Activated naive CD4-positive, alpha-beta T cell treated with anti-CD3 and anti-CD28 coated beads, Interleukin-2, amount 10 ng/mL, durations not matched to agents 7 days and 5 days (primary cell): ENCODE measurements at regions not wholly inside any gene's neighbourhood (a gene's known extent, or its start where the extent isn't known, plus 50 kb on each side); places are given as distances from the start of the nearest gene placed in this dataset.

Source experiments
- CTCF ChIA-PET: fragments of 350-600 bp; sonication (Branson Sonifier 250); formaldehyde crosslinking; loops from one replicate; lab custom pipeline; 2021; ENCODE audit warnings: antibody characterized with exemption; lab: Charles Lee
- DNase-seq: peaks from one replicate; pipeline ENCODE4 v3.0.0-alpha.2; 2020
- H3K27ac Mint-ChIP-seq: one replicate; pipeline ENCODE4 v1.8.0; 2021; ENCODE audit warnings: mild to moderate bottlenecking, moderate library complexity, mixed read lengths
- H3K27me3 Mint-ChIP-seq: one replicate; pipeline ENCODE4 v1.8.0; 2021; ENCODE audit warnings: mild to moderate bottlenecking, mixed read lengths
- H3K36me3 Mint-ChIP-seq: one replicate; pipeline ENCODE4 v1.8.0; 2021; ENCODE audit warnings: mixed read lengths
- H3K4me1 Mint-ChIP-seq: one replicate; pipeline ENCODE4 v1.8.0; 2021; ENCODE audit warnings: mixed read lengths
- H3K4me3 Mint-ChIP-seq: one replicate; pipeline ENCODE4 v1.8.0; 2021; ENCODE audit warnings: mild to moderate bottlenecking, moderate library complexity, mixed read lengths
- H3K9me3 Mint-ChIP-seq: one replicate; pipeline ENCODE4 v1.8.0; 2021; ENCODE audit warnings: mixed read lengths

DNA sequence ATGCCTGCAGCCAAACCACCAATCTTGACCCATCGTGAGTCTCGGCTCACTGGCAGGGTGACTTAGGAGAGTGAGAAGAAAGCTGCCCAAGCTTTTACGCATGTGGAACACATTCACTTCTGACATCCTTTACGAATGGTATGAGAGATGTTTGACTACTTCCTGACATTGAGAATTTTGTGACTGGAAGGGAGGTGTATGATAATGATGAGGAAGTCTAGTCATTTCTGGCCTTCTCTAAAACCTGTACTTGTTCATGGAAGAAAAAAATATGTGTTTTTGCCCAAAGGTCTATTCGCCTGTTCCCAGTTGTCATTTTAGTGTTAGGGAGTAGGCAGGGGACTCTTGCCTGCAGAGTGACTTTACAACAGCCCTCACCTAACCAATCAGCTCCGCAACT lies 227.2 kb upstream of the ATP2B1 start:
- no peak for DNase-seq
- H3K27ac Mint-ChIP-seq, result no peak overlapping the region
- peaks cover 20% of the 10 kb centered on the region for H3K4me1 Mint-ChIP-seq
- H3K4me3 Mint-ChIP-seq, result no peak overlapping the region
- no peaks in the 10 kb centered on the region for H3K9me3 Mint-ChIP-seq
- no peaks in the 10 kb centered on the region for H3K36me3 Mint-ChIP-seq
- CTCF ChIA-PET, result no interaction called here
- H3K27me3 Mint-ChIP-seq, result no peaks in the 10 kb centered on the region

DNA sequence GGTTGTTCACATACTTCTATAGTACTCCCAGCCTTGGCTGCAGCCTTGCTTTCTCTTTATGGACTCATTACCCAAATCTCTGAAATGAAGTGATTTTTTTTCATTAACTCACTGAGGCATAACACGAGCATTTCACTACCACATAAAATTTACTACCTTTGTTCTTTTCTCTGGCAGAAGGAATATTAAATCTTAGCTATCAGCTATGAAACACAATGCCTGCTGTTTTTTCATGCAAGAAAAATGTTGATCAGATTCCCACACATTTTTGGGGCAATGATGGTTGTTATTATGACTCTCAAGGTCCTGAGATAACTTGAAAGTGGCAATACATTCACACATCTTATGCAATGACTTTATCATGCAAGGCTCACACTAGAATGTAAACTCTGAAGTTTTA lies 225.3 kb upstream of the ATP2B1 start:
- H3K27ac Mint-ChIP-seq, result no peak overlapping the region

DNA sequence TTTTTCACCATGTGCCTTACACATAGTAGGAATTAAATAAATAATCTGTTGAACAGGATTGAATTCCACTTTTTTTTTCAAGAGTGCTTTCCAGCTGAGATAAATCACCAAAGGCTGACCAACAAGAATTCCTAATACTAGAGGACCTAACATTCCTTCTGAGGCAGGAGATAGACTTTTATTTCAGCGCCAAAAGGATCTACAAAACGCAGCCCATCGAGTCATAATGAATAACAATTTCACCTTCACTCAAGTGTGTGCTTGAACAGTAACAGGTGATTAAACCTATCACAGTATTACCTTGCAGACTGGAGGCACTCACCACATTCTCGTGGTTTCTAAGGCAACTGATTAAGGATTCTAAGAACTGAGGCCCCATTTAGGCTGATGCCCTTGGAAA lies 224.3 kb upstream of the ATP2B1 start:
- Mint-ChIP-seq H3K27me3 (no peaks in the 10 kb centered on the region), H3K4me3 (no peak overlapping the region), H3K4me1 (peaks cover 20% of the 10 kb centered on the region), H3K27ac (no peak overlapping the region), H3K9me3 (no peaks in the 10 kb centered on the region), H3K36me3 (no peaks in the 10 kb centered on the region)
- CTCF ChIA-PET, result interaction anchor here (1.0 kb wide), 1 partner anchor 64 kb away, joined by 3 read pairs; no protein-coding TSS in a partner anchor
- no peak for DNase-seq

More for the DNA sequence above, 225.3 kb upstream of the ATP2B1 start:
- CTCF ChIA-PET, result no interaction called here
- peaks cover 20% of the 10 kb centered on the region for H3K4me1 Mint-ChIP-seq
- no peaks in the 10 kb centered on the region for H3K9me3 Mint-ChIP-seq
- H3K36me3 Mint-ChIP-seq, result no peaks in the 10 kb centered on the region
- DNase-seq, result no peak
- H3K27me3 Mint-ChIP-seq, result no peaks in the 10 kb centered on the region
- no peak overlapping the region for H3K4me3 Mint-ChIP-seq

DNA sequence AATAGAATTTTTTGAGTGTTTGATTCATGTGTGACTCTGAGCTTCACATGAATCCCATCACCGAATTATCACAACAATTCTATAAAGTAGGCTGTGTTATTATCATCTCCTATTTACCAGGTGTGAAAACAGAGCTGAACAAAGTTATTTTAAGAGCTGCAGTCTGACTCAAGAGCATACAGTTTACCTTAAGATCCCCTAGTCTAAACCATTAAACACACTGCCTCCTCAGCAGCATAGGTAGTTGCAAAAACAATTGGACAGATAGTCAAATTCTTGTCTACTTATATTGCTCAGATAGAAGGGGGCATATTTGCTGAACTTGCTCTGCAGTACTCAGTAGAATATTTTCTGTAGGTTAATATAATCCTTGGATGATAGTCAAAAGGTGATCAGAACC lies 219.8 kb upstream of the ATP2B1 start:
- Mint-ChIP-seq H3K27ac (no peak overlapping the region), H3K27me3 (no peaks in the 10 kb centered on the region), H3K4me3 (no peak overlapping the region), H3K36me3 (no peaks in the 10 kb centered on the region), H3K4me1 (peaks cover 16% of the 10 kb centered on the region), H3K9me3 (no peaks in the 10 kb centered on the region)
- CTCF ChIA-PET, result no interaction called here
- DNase-seq, result no peak

DNA sequence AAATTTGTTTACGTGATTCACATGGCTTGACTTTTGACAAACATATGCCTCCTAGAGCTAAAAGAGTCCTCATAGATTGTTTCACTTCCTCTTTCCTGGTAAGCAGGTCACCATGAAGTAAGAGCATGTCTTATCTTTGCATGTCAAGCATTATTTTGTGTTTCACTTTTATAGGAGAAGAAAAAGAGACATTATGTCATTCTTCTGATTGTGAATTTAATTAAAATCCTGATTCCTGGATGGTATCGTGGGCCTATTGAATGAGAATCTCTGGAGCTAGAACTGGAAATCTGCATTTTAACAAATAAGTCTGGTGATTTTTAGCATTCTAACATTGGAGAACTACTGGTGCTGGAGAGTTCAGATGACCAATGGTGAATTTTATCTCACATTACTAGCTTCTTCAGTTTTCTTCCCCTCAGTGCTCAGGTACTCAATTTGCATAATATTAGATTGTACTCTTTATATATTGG lies 218.6 kb upstream of the ATP2B1 start:
- H3K36me3 Mint-ChIP-seq, result no peaks in the 10 kb centered on the region
- DNase-seq, result no peak
- no peak overlapping the region for H3K4me3 Mint-ChIP-seq
- no peaks in the 10 kb centered on the region for H3K27me3 Mint-ChIP-seq
- CTCF ChIA-PET, result interaction anchor here (0.6 kb wide), 1 partner anchor 22 kb away, joined by 4 read pairs; no protein-coding TSS in a partner anchor
- no peaks in the 10 kb centered on the region for H3K9me3 Mint-ChIP-seq
- no peak overlapping the region for H3K27ac Mint-ChIP-seq
- peaks cover 9% of the 10 kb centered on the region for H3K4me1 Mint-ChIP-seq

DNA sequence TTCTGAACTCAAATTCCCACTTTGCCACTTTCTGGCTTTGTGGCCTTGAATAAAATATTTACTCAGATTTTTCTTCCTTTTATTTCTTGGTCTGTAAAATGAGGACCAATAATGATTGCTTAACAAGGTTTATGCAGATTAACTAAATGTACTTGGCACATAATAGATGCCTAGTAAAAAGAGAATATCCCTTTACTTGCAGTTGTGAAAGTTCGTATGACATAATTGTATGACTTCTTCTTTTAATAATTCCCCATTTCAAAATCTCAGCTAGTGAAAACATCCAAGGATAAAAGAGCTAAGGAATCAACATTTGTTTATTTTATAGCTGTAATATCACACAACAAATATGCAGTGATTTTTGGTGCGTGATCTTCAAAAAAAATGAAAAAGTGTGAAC lies 215.6 kb upstream of the ATP2B1 start:
- Mint-ChIP-seq H3K27me3 (no peaks in the 10 kb centered on the region), H3K27ac (no peak overlapping the region), H3K4me3 (no peak overlapping the region), H3K9me3 (no peaks in the 10 kb centered on the region), H3K4me1 (peaks cover 6% of the 10 kb centered on the region), H3K36me3 (no peaks in the 10 kb centered on the region)
- DNase-seq, result no peak
- CTCF ChIA-PET, result no interaction called here

DNA sequence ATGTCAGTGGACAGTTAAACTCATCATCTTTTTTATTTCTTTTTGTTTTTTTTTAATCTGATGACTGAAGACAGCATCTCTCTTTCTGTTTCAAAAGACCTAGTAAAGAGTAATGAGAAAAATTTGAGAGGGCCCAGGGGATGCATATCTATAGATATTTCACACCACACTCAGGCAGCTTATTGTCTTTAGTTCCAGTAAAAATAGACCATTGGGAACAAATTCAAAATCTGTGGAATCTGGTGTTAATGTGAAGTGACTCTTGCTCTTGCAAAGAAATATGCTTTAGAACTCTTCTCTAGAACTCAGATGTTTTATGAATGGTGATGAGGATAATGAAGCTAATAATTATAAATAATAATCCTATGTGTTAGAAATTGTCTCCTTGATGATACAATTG lies 214.5 kb upstream of the ATP2B1 start:
- Mint-ChIP-seq H3K27ac (no peak overlapping the region), H3K36me3 (no peaks in the 10 kb centered on the region), H3K9me3 (no peaks in the 10 kb centered on the region), H3K4me3 (no peak overlapping the region), H3K27me3 (no peaks in the 10 kb centered on the region), H3K4me1 (peaks cover 6% of the 10 kb centered on the region)
- CTCF ChIA-PET, result interaction anchor here (0.8 to 1.0 kb wide), 2 partner anchors 30 to 31 kb away, joined by 3 read pairs; no protein-coding TSS in a partner anchor
- DNase-seq, result no peak

DNA sequence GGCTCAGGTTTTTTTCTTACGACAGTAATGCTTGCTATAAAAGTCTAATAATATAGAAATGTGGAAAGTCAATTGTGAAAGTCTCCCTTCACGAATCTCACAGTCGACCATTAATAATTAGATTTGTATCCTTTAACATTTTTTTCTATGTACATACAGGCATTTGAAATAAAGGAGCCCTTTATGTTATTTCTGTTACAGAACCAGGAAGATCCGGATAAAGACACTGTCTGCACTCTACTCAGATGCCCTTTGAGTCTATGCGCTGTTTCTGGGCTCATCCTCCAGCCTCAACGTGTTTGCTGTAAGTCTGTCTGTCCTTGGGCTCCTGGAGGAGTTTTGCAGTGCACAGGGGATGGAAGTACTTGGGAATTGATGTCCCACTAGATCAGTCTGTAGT lies 212.2 kb upstream of the ATP2B1 start:
- no peak for DNase-seq
- Mint-ChIP-seq H3K4me1 (no peaks in the 10 kb centered on the region), H3K27me3 (no peaks in the 10 kb centered on the region), H3K36me3 (no peaks in the 10 kb centered on the region), H3K9me3 (no peaks in the 10 kb centered on the region), H3K4me3 (no peak overlapping the region), H3K27ac (no peak overlapping the region)
- CTCF ChIA-PET, result no interaction called here

DNA sequence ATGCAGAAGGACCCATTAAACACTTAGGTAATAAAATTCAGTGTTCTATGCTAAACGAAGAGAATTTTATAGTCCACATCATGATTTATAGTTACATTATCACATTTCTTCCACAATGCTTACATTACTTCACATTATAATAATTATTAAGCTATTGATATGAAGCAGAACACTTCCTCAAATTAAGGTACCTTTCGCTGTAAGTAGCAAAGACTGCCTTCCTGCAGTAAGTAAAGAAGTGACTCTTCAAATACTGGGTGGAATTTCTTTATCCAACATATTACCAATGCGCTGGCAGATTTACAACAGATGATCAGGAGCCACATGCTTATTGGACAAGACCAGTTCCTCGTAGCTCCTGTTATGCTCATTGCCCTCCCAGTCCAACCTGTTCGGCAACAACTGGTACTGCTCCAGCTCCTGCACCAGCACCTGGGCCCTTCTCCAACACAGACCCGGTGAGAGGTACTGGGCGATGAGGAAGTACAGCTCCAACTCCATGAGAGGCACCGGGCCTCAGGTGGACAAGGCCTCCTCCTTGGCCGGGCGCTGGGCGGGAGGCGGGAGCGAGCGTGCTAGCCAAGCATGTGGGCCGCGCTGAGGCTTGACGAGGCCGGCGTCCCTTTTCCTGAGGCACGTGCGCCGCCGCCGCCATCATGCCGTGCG lies 210.7 kb upstream of the ATP2B1 start:
- Mint-ChIP-seq H3K4me1 (no peaks in the 10 kb centered on the region), H3K36me3 (no peaks in the 10 kb centered on the region), H3K9me3 (no peaks in the 10 kb centered on the region), H3K4me3 (no peak overlapping the region), H3K27me3 (no peaks in the 10 kb centered on the region), H3K27ac (no peak overlapping the region)
- no peak for DNase-seq
- CTCF ChIA-PET, result interaction anchor here (1.1 to 1.3 kb wide), 2 partner anchors 32 to 36 kb away, joined by 3 to 4 read pairs; no protein-coding TSS in a partner anchor

DNA sequence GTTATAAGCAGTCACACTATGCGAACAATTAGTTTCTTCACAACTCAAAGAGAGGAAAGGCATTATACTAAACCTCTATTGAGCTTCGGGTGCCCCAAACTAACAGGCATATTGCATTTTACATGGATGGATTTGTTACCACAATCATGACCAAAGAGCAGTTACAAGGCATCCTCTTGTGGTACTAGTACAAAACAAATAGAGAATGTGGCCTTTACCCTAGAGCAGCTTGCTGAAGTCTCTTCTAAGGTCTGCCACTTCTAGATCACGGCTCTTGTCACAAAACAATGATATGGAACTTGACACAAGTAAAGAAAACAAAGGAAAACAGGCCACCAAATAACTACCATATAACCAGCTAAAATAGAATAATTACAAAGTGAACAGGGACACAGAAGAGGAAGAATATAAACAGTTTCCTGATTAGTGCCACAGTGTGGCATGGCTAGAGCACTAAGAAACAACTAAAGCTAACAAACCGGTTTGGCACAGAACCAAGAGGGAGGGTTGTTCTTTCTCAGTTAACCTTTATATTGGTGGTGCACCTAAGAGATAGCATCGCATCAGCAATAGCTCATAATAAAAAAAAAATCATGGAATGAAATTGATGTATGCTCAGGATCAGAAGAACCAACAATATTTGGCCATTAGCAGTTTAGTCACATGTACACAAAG lies 209.7 kb upstream of the ATP2B1 start:
- no peaks in the 10 kb centered on the region for H3K36me3 Mint-ChIP-seq
- CTCF ChIA-PET, result interaction anchor here (1.3 kb wide), 1 partner anchor 33 kb away, joined by 4 read pairs; no protein-coding TSS in a partner anchor
- no peaks in the 10 kb centered on the region for H3K27me3 Mint-ChIP-seq
- DNase-seq, result no peak
- H3K27ac Mint-ChIP-seq, result no peak overlapping the region
- H3K4me1 Mint-ChIP-seq, result no peaks in the 10 kb centered on the region
- H3K4me3 Mint-ChIP-seq, result no peak overlapping the region
- H3K9me3 Mint-ChIP-seq, result no peaks in the 10 kb centered on the region

DNA sequence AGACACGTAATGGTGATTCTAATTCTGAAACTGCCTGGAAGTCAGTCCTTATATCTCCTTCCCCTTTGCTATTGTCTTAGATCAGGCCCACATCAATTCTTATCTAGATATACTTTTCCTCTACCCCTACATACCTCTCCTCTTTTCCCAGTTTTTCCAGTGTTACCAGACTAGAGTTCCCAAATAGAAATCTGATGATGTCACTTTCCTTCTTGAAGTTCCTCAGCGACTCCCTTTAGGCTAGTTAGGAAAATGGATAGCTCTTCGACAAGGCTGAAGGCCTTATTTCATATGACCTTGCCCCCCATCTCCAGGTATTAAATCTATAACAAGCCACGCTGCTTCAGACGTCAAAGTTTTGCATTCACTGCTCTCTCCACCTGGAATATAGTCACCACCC lies 201.1 kb upstream of the ATP2B1 start:
- no peaks in the 10 kb centered on the region for H3K36me3 Mint-ChIP-seq
- H3K9me3 Mint-ChIP-seq, result peaks cover 4% of the 10 kb centered on the region
- no peaks in the 10 kb centered on the region for H3K27me3 Mint-ChIP-seq
- no peak overlapping the region for H3K27ac Mint-ChIP-seq
- DNase-seq, result no peak
- no peak overlapping the region for H3K4me3 Mint-ChIP-seq
- CTCF ChIA-PET, result no interaction called here
- H3K4me1 Mint-ChIP-seq, result no peaks in the 10 kb centered on the region

DNA sequence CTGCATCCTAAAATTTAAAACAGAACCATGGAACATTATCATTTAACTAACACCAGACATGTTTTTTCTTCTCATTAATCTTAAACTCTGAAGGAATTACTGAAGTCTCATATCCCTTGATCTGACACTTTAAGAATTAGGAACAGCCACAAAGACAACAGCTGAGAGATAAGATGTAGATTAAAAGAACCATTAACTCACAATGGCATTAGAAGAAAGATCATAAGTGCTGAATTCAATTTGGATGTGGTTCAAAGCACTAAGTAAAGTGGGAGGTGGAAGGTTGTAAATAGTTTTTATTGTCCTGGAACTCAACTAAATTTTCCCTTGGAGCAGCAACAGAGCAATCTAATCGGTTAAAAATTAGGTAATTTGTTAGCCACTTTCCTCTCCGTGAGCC lies 199.0 kb upstream of the ATP2B1 start:
- Mint-ChIP-seq H3K27me3 (no peaks in the 10 kb centered on the region), H3K9me3 (peaks cover under 1% of the 10 kb centered on the region), H3K4me3 (no peak overlapping the region), H3K36me3 (no peaks in the 10 kb centered on the region), H3K27ac (no peak overlapping the region), H3K4me1 (no peaks in the 10 kb centered on the region)
- CTCF ChIA-PET, result no interaction called here
- no peak for DNase-seq

DNA sequence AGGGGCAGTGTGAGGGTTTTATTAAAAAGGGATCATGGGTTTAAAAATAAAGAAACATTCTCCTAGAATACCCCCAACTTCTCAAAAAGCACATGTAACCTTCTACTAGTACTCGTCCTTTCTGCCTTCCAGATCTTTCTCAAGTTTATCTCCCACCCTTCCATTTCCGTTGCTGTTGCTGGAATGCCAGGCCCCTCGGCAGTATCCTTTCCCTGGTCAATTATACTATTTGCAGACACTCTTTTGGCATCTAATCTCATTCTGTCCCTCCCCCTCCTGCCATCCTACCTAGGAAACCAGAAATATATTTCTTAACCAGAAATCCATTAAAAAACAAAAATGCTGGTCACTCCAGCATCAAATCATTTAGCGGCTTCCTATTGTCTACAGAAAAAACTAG lies 198.2 kb upstream of the ATP2B1 start:
- no peak for DNase-seq
- no peaks in the 10 kb centered on the region for H3K4me1 Mint-ChIP-seq
- H3K9me3 Mint-ChIP-seq, result no peaks in the 10 kb centered on the region
- no peak overlapping the region for H3K27ac Mint-ChIP-seq
- no peaks in the 10 kb centered on the region for H3K27me3 Mint-ChIP-seq
- CTCF ChIA-PET, result interaction anchor here (0.6 kb wide), 1 partner anchor 253 kb away, joined by 4 read pairs; no protein-coding TSS in a partner anchor
- H3K4me3 Mint-ChIP-seq, result no peak overlapping the region
- H3K36me3 Mint-ChIP-seq, result no peaks in the 10 kb centered on the region

DNA sequence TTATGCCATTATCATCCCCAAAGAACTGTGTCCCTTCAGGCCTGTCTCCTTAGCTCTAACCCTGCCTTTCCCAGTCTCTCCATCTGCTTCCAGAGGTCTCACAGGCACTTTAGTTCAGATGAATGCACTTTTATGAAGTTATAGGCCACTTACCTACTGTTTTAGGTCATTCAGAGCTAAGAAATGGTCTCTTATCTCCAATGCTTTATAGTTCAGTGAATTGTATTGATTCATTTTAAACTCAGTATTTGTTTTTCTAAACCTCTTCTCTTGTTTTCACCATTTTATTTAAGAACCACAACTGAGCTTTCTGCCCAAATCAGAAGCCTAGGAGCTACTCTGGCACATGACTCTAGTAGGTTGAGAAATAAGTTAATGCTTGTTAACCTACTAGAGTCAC lies 197.5 kb upstream of the ATP2B1 start:
- no peaks in the 10 kb centered on the region for H3K27me3 Mint-ChIP-seq
- H3K4me1 Mint-ChIP-seq, result no peaks in the 10 kb centered on the region
- H3K36me3 Mint-ChIP-seq, result no peaks in the 10 kb centered on the region
- H3K9me3 Mint-ChIP-seq, result no peaks in the 10 kb centered on the region
- no peak for DNase-seq
- H3K4me3 Mint-ChIP-seq, result no peak overlapping the region
- CTCF ChIA-PET, result no interaction called here
- no peak overlapping the region for H3K27ac Mint-ChIP-seq
